Osteoblast (primary cell): ENCODE measurements at regions not wholly inside any gene's neighbourhood (a gene's known extent, or its start where the extent isn't known, plus 50 kb on each side); places are given as distances from the start of the nearest gene placed in this dataset.
A peak's percentile ranks its signal among the peaks of the same experiment; 100 is the strongest.

Experiments used
- DNase-seq: peaks from one replicate; pipeline ENCODE4 v3.0.0; 2011; ENCODE audit warnings: low spot score, mixed read lengths; ENCODE audit not compliant: insufficient read length; ENCODE audit errors: missing footprints
- H2AFZ ChIP-seq: 2 replicates; pipeline ENCODE4 v1.6.0; 2011; ENCODE audit warnings: mild to moderate bottlenecking, low read length
- H3K27ac ChIP-seq: 2 replicates; pipeline ENCODE4 v1.5.1; 2011; ENCODE audit warnings: mild to moderate bottlenecking, low read depth, low read length, moderate library complexity
- H3K27me3 ChIP-seq: 2 replicates; pipeline ENCODE4 v1.6.0; 2012; ENCODE audit warnings: mild to moderate bottlenecking, control low read depth, inconsistent platforms, low read length, moderate library complexity; ENCODE audit not compliant: insufficient read depth
- H3K36me3 ChIP-seq: 2 replicates; pipeline ENCODE4 v1.5.1; 2011; ENCODE audit warnings: mild to moderate bottlenecking, low read length, control low read depth, moderate library complexity; ENCODE audit not compliant: insufficient read depth
- H3K4me1 ChIP-seq: 2 replicates; pipeline ENCODE4 v1.5.1; 2011; ENCODE audit warnings: mild to moderate bottlenecking, low read length, control low read depth, moderate library complexity; ENCODE audit not compliant: insufficient read depth
- H3K4me2 ChIP-seq: 2 replicates; pipeline ENCODE4 v1.6.0; 2011; ENCODE audit warnings: mild to moderate bottlenecking, low read length; ENCODE audit not compliant: insufficient read depth
- H3K4me3 ChIP-seq: fragments of 200-600 bp; sonication (generic); 3 replicates; pipeline ENCODE4 v1.5.1; 2012; ENCODE audit warnings: mild to moderate bottlenecking, low read length, inconsistent platforms; ENCODE audit not compliant: insufficient read depth
- H3K79me2 ChIP-seq: 2 replicates; pipeline ENCODE4 v1.6.0; 2012; ENCODE audit warnings: mild to moderate bottlenecking, low read length, control low read depth, inconsistent platforms; ENCODE audit not compliant: insufficient read depth
- H3K9me3 ChIP-seq: 2 replicates; pipeline ENCODE4 v1.5.1; 2011; ENCODE audit warnings: low read depth, low read length, control low read depth
- H4K20me1 ChIP-seq: 2 replicates; pipeline ENCODE4 v1.6.0; 2012; ENCODE audit warnings: mild to moderate bottlenecking, low read length, control low read depth; ENCODE audit not compliant: insufficient read depth
- CTCF ChIP-seq: IDR thresholded peaks from 2 replicates; pipeline ENCODE4 v1.5.1; 2011; ENCODE audit warnings: mild to moderate bottlenecking, low read depth, low read length, moderate library complexity; ENCODE audit errors: extremely low read depth

GRCh38 chr9:14424983-14425382 is 111.0 kb upstream of the NFIB start:
- H4K20me1 ChIP-seq: no peaks in the 10 kb centered on the region
- H3K27me3 ChIP-seq: peaks cover 53% of the 10 kb centered on the region
- H3K36me3 ChIP-seq: no peaks in the 10 kb centered on the region
- peaks cover 14% of the 10 kb centered on the region for H3K4me1 ChIP-seq
- H3K27ac ChIP-seq: no peak overlapping the region
- no peak overlapping the region for H2AFZ ChIP-seq
- H3K79me2 ChIP-seq: no peaks in the 10 kb centered on the region
- H3K9me3 ChIP-seq: no peaks in the 10 kb centered on the region
- H3K4me2 ChIP-seq: no peak overlapping the region
- no peak for TF ChIP-seq CTCF
- H3K4me3 ChIP-seq: no peak overlapping the region
- no peak for DNase-seq

- Histone ChIP-seq H3K27ac (peak overlapping the region; percentile 27), H2AFZ (no peak overlapping the region)
Measured at GRCh38 chr9:14424289-14424688, 110.3 kb upstream of the NFIB start.

GRCh38 chr9:14423815-14424261 is 109.9 kb upstream of the NFIB start:
- H3K36me3 ChIP-seq: no peaks in the 10 kb centered on the region

More at GRCh38 chr9:14424289-14424688, 110.3 kb upstream of the NFIB start:
- peaks cover 54% of the 10 kb centered on the region for H3K27me3 ChIP-seq
- no peak for DNase-seq
- no peaks in the 10 kb centered on the region for H3K79me2 ChIP-seq
- H3K36me3 ChIP-seq: no peaks in the 10 kb centered on the region
- H3K4me3 ChIP-seq: no peak overlapping the region
- peaks cover 14% of the 10 kb centered on the region for H3K4me1 ChIP-seq
- no peaks in the 10 kb centered on the region for H4K20me1 ChIP-seq
- peak overlapping the region; percentile 73 for H3K4me2 ChIP-seq
- no peaks in the 10 kb centered on the region for H3K9me3 ChIP-seq
- no peak for TF ChIP-seq CTCF

GRCh38 chr9:14421291-14421690 is 107.3 kb upstream of the NFIB start:
- no peaks in the 10 kb centered on the region for H3K9me3 ChIP-seq
- no peak overlapping the region for H3K4me2 ChIP-seq
- H3K27me3 ChIP-seq: peaks cover 58% of the 10 kb centered on the region
- H3K27ac ChIP-seq: no peak overlapping the region
- no peaks in the 10 kb centered on the region for H3K79me2 ChIP-seq
- no peaks in the 10 kb centered on the region for H3K36me3 ChIP-seq
- H2AFZ ChIP-seq: no peak overlapping the region
- no peaks in the 10 kb centered on the region for H4K20me1 ChIP-seq
- DNase-seq: no peak
- no peak overlapping the region for H3K4me3 ChIP-seq
- peaks cover 21% of the 10 kb centered on the region for H3K4me1 ChIP-seq
- TF ChIP-seq CTCF: no peak

More at GRCh38 chr9:14423815-14424261, 109.9 kb upstream of the NFIB start:
- H3K9me3 ChIP-seq: no peaks in the 10 kb centered on the region
- peak overlapping the region; percentile 73 for H3K4me2 ChIP-seq
- TF ChIP-seq CTCF: no peak
- peaks cover 57% of the 10 kb centered on the region for H3K27me3 ChIP-seq
- no peaks in the 10 kb centered on the region for H3K79me2 ChIP-seq
- peak overlapping the region; percentile 21 for H2AFZ ChIP-seq
- peak overlapping the region; percentile 44 for H3K4me3 ChIP-seq
- DNase-seq: peak; percentile 84
- peak overlapping the region; percentile 27 for H3K27ac ChIP-seq
- H4K20me1 ChIP-seq: no peaks in the 10 kb centered on the region
- peaks cover 14% of the 10 kb centered on the region for H3K4me1 ChIP-seq
